ENCODE measurements at regions not wholly inside any gene's neighbourhood (a gene's known extent, or its start where the extent isn't known, plus 50 kb on each side); places are given as distances from the start of the nearest gene placed in this dataset.

- H3K4me3 ChIP-seq (ENCODE audit: low read depth, low read length) = no peak overlapping the region
- no peak for TF ChIP-seq CTCF (IDR thresholded peaks at IDR 0.05; ENCODE audit: borderline replicate concordance, insufficient read depth, low read depth, low read length)
Observed at GRCh38 chr18:30568333-30568732, 474.2 kb downstream of the DSC3 start.

DNA sequence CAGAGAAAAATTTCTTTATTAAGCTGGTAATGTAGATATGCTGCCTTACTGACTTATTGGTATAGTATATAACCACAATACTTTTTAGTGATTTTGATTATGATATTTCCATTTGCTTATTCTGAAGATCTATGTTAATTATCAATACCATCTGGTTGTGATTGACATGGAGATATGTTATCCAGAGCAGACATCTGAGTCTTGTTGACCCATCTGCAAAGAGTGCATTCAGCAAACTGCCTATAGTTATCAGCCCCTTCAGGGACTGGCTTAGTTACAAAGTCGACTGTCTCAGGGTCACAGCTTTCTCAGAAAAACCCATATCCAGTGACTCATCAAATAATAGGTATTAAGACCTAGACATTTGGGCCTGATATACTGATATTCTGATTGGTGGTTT, 475.7 kb downstream of the DSC3 start:
- no peak for TF ChIP-seq CTCF (IDR thresholded peaks at IDR 0.05; ENCODE audit: borderline replicate concordance, insufficient read depth, low read depth, low read length)
- H3K4me3 ChIP-seq (ENCODE audit: low read depth, low read length) = no peak overlapping the region

GRCh38 chr18:30562231-30562630, 480.3 kb downstream of the DSC3 start:
- TF ChIP-seq CTCF (IDR thresholded peaks at IDR 0.05; ENCODE audit: borderline replicate concordance, insufficient read depth, low read depth, low read length) = no peak
- H3K4me3 ChIP-seq (ENCODE audit: low read depth, low read length) = no peak overlapping the region

GRCh38 chr18:30556112-30556511, 486.4 kb downstream of the DSC3 start:
- no peak overlapping the region for H3K4me3 ChIP-seq (ENCODE audit: low read depth, low read length)
- no peak for TF ChIP-seq CTCF (IDR thresholded peaks at IDR 0.05; ENCODE audit: borderline replicate concordance, insufficient read depth, low read depth, low read length)

GRCh38 chr18:30545393-30545792, 497.1 kb downstream of the DSC3 start:
- H3K4me3 ChIP-seq (ENCODE audit: low read depth, low read length) = no peak overlapping the region
- no peak for TF ChIP-seq CTCF (IDR thresholded peaks at IDR 0.05; ENCODE audit: borderline replicate concordance, insufficient read depth, low read depth, low read length)

- TF ChIP-seq CTCF (IDR thresholded peaks at IDR 0.05; ENCODE audit: borderline replicate concordance, insufficient read depth, low read depth, low read length) = no peak
- H3K4me3 ChIP-seq (ENCODE audit: low read depth, low read length) = no peak overlapping the region
Observed at GRCh38 chr18:30544141-30544540, 498.4 kb downstream of the DSC3 start.

DNA sequence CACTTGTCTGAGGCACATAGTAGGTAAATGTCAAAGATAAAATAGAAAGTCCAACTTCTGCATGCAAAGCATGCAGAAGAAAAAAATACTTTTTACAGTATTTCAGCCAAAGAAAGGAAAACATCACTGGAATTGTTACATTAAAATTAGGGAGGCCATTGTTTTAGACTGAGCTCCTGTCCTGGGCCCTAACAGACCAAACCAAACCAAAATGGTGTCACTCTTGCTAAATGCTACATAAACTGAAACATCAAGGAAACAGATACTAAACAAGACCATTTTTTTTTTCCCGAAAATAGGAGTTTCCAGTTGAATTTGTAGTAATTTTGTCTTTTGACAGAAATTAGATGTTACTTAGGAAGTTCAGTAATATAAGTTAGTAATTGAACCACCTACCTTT, 508.8 kb downstream of the DSC3 start:
- H3K4me3 ChIP-seq (ENCODE audit: low read depth, low read length) = no peak overlapping the region
- no peak for TF ChIP-seq CTCF (IDR thresholded peaks at IDR 0.05; ENCODE audit: borderline replicate concordance, insufficient read depth, low read depth, low read length)

Measured in GM12875 (cell line).